GM19043 (cell line): ENCODE measurements at regions not wholly inside any gene's neighbourhood (a gene's known extent, or its start where the extent isn't known, plus 50 kb on each side); places are given as distances from the start of the nearest gene placed in this dataset.
"Not testable (repeated sequence)": the region's sequence is repeated elsewhere in the genome, so short reads cannot be mapped to it uniquely, and the experiment has no call there.

Source experiments
- ATAC-seq: cut with Tn5 transposase; IDR thresholded peaks from one replicate; pipeline ENCODE4 v1.9.1; 2021; ENCODE audit warnings: low read depth; ENCODE audit not compliant: unreplicated experiment

DNA sequence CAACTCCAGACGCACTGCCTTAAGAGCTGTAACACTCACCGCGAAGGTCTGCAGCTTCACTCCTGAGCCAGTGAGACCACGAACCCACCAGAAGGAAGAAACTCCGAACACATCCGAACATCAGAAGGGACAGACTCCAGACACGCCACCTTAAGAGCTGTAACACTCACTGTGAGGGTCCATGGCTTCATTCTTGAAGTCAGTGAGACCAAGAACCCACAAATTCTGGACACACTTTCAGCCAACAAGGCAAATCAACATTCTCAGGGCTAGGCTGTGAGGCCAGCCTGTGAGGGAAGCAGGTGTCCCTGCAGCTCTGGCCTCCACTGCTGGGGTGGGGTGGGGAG lies 275.3 kb downstream of the ADGRD1 start:
- ATAC-seq: not testable (repeated sequence)

DNA sequence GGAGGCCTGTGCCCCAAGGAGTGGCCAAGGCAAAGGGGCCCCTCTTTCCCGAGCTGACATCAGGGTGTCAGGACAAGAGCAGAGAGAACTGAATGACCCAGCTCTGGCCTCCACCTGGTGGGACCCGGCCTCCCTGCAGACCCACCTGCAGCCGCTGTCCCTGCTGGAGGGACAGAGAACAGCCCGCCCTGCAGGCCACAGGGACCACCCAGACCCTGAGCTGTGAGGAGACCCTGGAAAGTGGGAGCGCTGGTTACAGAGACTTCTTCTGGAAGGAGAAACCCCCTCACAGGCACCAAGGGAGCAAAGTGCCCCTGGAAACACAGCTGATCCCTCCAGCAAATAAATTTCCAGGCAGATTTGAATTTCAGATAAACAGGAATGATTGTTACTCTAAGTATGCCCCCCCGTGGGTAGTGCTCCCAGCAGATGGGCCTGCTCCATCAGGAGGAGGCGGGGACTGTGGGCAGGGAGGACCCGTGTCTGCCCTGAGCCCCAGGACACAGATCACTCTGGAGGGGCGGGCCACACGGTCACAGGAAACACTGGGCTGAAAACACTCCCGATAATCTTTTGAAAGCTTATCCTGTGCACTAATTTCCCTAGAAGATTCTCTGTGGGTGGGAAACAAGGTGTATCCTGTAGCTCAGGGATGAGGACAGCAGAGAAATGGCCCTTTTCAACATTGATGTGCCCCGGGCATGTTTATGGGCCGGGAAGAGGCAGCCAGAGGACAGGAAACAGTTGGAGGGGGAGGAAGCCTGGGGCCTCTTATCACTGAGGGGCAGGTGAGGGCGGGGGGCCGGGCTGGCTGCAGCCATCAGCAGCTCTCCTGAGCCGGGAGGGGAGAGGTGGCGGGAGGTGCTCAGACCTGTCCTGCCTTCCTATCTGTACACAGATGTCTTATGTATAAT lies 276.0 kb downstream of the ADGRD1 start:
- no peak for ATAC-seq

- no peak for ATAC-seq
Observed at GRCh38 chr12:131230340-131231031, 276.8 kb downstream of the ADGRD1 start.

- no peak for ATAC-seq
Observed at GRCh38 chr12:131231032-131231980, 277.6 kb downstream of the ADGRD1 start.

DNA sequence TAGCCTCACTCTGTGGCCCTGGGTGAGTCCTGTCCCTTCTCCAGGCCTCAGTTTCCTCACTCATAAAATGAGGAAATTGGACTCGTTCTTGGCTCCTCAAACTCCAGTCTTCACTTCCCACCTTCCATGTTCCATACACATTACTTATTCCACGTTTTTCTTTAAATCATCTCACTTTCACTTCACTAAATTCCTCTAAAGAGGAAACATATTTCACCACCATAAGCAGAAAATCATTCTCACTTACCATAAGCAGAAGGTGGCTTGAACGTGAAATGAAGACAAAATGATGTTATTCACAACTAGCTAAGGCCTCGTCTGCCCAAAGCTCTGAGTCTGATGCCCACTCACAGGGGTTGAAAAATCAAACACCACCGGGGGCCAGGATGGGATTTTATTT lies 278.3 kb downstream of the ADGRD1 start:
- no peak for ATAC-seq

DNA sequence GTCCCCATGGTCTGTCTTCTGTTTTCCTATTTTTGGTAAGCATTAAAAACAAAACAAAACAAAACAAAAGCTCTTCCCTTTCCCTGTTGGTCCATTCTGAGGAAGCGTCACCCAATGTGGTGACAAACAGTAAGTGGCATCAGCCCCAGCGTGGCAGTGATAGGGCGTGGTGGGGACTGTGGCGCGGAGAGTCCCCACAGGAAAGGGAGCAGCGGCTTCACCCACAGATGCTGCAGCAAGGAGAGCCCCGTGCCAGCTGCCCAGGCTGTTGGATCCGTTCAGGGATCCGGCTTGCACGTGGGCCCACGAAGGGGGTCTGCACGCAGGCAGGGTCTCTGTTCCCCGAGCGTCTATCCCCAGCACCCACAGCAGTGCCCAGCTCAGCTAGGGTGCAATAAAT lies 279.2 kb downstream of the ADGRD1 start:
- ATAC-seq: not testable (repeated sequence)

DNA sequence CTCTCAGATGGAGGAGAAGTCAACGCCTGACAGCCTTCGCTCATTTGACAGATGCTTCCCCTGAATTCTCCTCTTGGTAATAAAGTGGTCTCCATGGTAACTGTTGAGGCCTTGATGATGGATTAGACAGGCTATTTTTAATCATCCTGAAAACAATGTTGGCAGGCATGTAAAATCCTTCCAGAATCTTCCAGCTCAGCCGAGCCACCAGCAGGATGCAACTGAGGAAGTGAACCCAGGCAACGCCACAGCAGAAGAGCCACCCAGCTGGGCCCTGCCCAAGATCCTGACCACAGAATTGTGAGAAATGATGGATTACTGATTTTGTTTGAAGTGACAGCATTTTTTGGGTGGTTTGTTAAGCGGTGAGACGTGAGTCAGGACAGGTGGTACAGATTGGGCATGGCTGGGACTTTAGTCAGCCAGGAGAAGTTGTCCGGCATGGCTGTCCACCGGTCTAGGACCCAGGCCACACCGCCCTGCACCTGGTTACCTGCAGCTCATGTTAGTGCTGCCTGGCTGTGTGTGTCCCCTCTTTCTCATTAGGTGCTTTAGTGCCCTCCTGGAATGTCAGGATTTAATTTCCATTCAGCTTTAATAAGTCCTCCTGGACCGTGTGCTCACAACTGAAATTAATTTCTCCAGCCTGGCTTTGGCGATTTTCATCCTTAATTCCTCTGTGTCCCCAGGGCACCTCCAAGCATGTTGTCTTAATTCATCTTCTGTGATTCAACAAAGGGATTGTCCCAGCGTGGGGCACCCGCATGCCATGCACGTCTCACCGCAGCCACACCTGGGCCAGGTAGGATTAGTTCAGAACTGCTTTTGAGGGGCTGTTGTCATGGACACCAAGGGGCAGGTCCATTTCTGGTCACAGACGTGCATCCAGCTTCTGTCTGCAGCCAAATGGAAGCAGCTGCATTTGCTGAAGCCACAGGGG lies 280.4 kb downstream of the ADGRD1 start:
- ATAC-seq: not testable (repeated sequence)

DNA sequence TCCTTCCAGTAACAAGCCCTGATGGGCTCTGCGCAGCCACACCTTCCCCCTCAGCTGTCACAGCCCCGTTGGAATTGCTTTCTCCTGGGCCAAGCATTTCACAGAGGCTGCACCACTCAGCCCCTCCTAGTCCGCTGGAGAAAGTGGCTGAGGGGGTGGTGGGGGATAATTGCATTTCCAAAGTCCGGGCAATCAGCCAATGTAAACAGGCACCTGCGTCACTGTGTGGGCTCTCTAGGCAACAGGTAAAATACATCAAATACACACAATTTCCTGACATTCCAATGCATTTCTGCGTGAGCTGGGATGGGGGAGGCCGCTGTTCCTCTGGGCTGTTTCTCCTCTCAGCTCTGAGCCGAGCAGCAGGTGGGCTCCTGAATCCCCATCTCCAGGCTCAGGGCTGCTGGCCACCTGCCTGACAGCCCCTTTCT lies 281.1 kb downstream of the ADGRD1 start:
- ATAC-seq: not testable (repeated sequence)

DNA sequence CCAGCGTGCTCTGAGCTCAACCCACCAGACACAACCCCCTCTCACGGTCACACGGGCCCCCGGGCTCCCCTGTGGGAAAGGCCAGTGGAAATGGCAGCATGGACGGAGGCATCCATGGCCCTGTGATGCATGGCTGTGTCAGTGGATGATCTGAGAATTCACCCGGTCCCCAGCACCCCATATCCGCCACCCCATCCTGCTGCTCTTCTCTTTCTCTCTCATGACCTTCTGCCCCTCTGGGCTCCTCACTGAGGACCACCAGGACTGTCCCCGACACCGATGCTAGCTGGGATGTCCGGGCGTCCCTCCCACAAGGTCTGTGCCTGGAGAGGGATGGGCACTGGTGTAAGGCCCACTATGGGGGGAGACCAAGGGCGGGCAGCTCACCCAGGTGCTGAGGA lies 282.2 kb downstream of the ADGRD1 start:
- no peak for ATAC-seq

GRCh38 chr12:131239384-131240094 lies 285.8 kb downstream of the ADGRD1 start:
- ATAC-seq: peak; percentile 61

DNA sequence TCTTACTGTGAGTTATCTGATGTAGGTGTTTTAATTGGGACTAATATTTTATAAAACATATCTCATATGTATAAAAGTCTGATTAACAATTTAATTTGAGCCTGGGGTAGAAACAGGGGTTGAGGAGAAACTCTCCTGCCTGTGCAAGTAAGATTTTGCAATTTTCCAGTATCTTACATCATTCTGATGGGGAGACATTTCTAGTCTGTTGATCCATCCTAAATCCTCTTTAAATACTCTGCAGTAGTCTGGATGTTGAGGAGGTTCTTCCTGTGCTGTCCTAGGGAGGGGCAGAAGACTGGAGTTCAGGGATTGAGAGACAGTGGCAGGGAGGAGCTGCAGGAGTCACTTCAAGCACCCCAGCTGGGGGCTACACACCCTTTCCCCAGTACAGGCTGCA lies 287.8 kb downstream of the ADGRD1 start:
- no peak for ATAC-seq

DNA sequence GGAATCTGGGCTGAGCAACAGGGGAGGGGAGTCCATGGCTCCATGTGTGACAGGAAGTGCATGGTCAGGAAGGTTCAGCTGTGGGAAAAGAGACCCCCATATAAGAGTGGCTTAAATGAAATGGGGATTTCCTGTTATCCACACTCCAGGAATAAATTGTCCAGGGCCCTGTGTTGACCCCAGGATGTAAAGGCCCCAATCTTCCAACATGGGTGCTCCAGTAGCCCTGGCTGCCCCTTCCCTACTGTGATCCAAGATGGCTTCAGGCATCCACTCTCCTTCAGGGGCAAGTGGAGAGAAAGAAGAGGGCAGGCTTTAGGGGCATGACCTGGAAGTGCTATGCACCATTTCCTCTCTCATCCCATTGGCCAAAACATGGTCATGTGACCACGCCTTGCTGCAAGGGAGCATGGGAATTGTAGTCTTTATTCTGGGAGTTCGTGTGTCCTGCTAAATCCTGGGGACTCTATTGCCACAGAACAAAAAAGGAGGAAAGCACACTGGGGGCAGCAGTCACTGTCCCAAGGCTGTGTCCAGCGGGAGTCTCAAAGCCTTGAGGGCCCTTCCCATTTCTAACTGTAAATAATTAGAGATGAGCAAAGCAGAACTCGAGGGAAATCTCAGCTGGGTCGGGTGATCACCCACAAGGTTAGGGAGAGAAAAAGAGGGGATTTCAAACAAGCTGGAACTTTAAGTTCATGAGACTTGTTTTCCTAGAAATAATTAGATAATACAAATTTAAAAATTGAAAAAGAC lies 289.2 kb downstream of the ADGRD1 start:
- no peak for ATAC-seq

GRCh38 chr12:131244157-131244688 lies 290.5 kb downstream of the ADGRD1 start:
- ATAC-seq: not testable (repeated sequence)

GRCh38 chr12:131245161-131245560 lies 291.5 kb downstream of the ADGRD1 start:
- not testable (repeated sequence) for ATAC-seq

GRCh38 chr12:131245564-131246355 lies 292.1 kb downstream of the ADGRD1 start:
- ATAC-seq: no peak

- not testable (repeated sequence) for ATAC-seq
Observed at GRCh38 chr12:131247026-131247725, 293.5 kb downstream of the ADGRD1 start.

DNA sequence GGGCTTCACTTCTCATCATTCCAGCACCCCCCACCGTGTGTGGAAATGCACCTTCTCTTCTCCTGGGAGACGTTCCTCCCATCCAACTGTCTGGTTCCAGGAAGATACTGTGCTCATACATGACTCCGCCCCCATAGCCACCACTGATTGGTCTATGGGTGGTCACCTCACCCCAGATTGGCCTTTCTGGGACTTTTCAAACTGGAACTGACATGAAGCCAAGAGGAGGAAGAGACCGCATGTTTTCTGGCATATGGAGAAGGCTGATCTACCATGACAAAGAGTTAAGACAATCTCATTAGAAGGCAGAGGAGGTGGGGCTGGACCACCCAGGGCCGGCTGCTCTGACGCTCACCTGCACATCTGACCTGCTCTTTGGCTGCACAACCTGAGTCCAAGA lies 294.2 kb downstream of the ADGRD1 start:
- ATAC-seq: not testable (repeated sequence)
